GM23338 (cell line): ENCODE measurements at regions not wholly inside any gene's neighbourhood (a gene's known extent, or its start where the extent isn't known, plus 50 kb on each side); places are given as distances from the start of the nearest gene placed in this dataset.

Experiments
- CTCF ChIP-seq, 2 experiments: fragments of 200-600 bp in 1 of 2; sonication (generic) in 1 of 2; conservative IDR thresholded peaks; 2 replicates each; pipeline versions ENCODE4 v1.5.1 to v1.6.1; 2016 to 2017; ENCODE audit warnings: antibody characterized with exemption in 2 of 2, low read depth in 2 of 2, mild to moderate bottlenecking in 2 of 2, moderate library complexity in 1 of 2
- EZH2 ChIP-seq: fragments of 200-600 bp; sonication (generic); IDR thresholded peaks from one replicate; pipeline ENCODE4 v1.8.0; 2017; ENCODE audit warnings: antibody characterized with exemption, mild to moderate bottlenecking, low read depth; ENCODE audit not compliant: unreplicated experiment
- EZH2phosphoT487 ChIP-seq: fragments of 200-600 bp; sonication (generic); IDR thresholded peaks from one replicate; pipeline ENCODE4 v1.8.1; 2018; ENCODE audit warnings: antibody characterized with exemption; ENCODE audit not compliant: unreplicated experiment
- POLR2AphosphoS5 ChIP-seq: IDR thresholded peaks from 2 replicates; pipeline ENCODE4 v1.6.1; 2016; ENCODE audit warnings: antibody characterized with exemption, low read depth

- TF ChIP-seq POLR2AphosphoS5 (no peak), CTCF (conservative IDR thresholded peaks at IDR 0.05; ENCODE audit: low read depth in 2 of 2) (no peak), EZH2phosphoT487 (no peak), EZH2 (no peak)
These were observed 92.0 kb downstream of the RWDD3 start for GRCh38 chr1:95326023-95326422.
